ENCODE measurements at regions not wholly inside any gene's neighbourhood (a gene's known extent, or its start where the extent isn't known, plus 50 kb on each side); places are given as distances from the start of the nearest gene placed in this dataset.

GRCh38 chr10:130575756-130576285 is 439.6 kb downstream of the GLRX3 start:
- no TSS peak for BruUV-seq (replicated peaks)
- no peak for TF ChIP-seq SIN3A (IDR thresholded peaks at IDR 0.05; ENCODE audit: borderline replicate concordance, insufficient read depth, low read depth, low read length)
- no peak for TF ChIP-seq CTCF (IDR thresholded peaks at IDR 0.05)
- TF ChIP-seq POLR2AphosphoS5 (IDR thresholded peaks at IDR 0.05; ENCODE audit: low read depth, low read length) = no peak
- no peak for TF ChIP-seq REST (IDR thresholded peaks at IDR 0.05; ENCODE audit: insufficient read depth in 1 of 2, low read depth in 2 of 2, low read length in 1 of 2)
- no peak for TF ChIP-seq TCF7L2 (IDR thresholded peaks at IDR 0.05; ENCODE audit: low read depth, low read length)

GRCh38 chr10:130576427-130576826 is 440.2 kb downstream of the GLRX3 start:
- TF ChIP-seq TCF7L2 (IDR thresholded peaks at IDR 0.05; ENCODE audit: low read depth, low read length) = no peak
- no peak for TF ChIP-seq SIN3A (IDR thresholded peaks at IDR 0.05; ENCODE audit: borderline replicate concordance, insufficient read depth, low read depth, low read length)
- TF ChIP-seq REST (IDR thresholded peaks at IDR 0.05; ENCODE audit: insufficient read depth in 1 of 2, low read depth in 2 of 2, low read length in 1 of 2) = no peak
- TF ChIP-seq CTCF (IDR thresholded peaks at IDR 0.05) = no peak
- no peak for TF ChIP-seq POLR2AphosphoS5 (IDR thresholded peaks at IDR 0.05; ENCODE audit: low read depth, low read length)
- H3K36me3 ChIP-seq (ENCODE audit: control insufficient read depth, insufficient read depth, low read length) = no peaks in the 10 kb centered on the region
- DNase-seq (ENCODE audit: low read depth, low spot score) (no peak), ATAC-seq (no peak)
- POLR2A ChIA-PET = no interaction called here
- in situ Hi-C loops (cut with HindIII; ENCODE audit: low pct_unique_long_range_greater_than_20kb, low sequenced_read_pairs) = no loop called here
- BruUV-seq (replicated peaks) = no TSS peak
- no peaks in the 10 kb centered on the region for H3K9me3 ChIP-seq (ENCODE audit: control insufficient read depth, insufficient read depth, low read depth, low read length)
- H3K4me1 ChIP-seq (ENCODE audit: control insufficient read depth, insufficient read depth, low read length) = no peaks in the 10 kb centered on the region
- H3K27ac ChIP-seq (ENCODE audit: low read length) = no peak overlapping the region
- CTCF ChIA-PET = no interaction called here
- intact Hi-C loops (cut with micrococcal nuclease; ENCODE audit: unreplicated experiment) = no loop called here
- H3K27me3 ChIP-seq (ENCODE audit: control insufficient read depth, insufficient read depth, low read length) = peaks cover 18% of the 10 kb centered on the region
- H3K4me3 ChIP-seq (ENCODE audit: low read depth in 2 of 2, low read length in 2 of 2) = no peak overlapping the region

More at GRCh38 chr10:130575756-130576285, 439.6 kb downstream of the GLRX3 start:
- ChIA-PET POLR2A (no interaction called here), CTCF (no interaction called here)
- ATAC-seq (no peak), DNase-seq (ENCODE audit: low read depth, low spot score) (no peak)
- no peaks in the 10 kb centered on the region for H3K36me3 ChIP-seq (ENCODE audit: control insufficient read depth, insufficient read depth, low read length)
- no peaks in the 10 kb centered on the region for H3K4me1 ChIP-seq (ENCODE audit: control insufficient read depth, insufficient read depth, low read length)
- peaks cover 18% of the 10 kb centered on the region for H3K27me3 ChIP-seq (ENCODE audit: control insufficient read depth, insufficient read depth, low read length)
- in situ Hi-C loops (cut with HindIII; ENCODE audit: low pct_unique_long_range_greater_than_20kb, low sequenced_read_pairs) = no loop called here
- no peak overlapping the region for H3K27ac ChIP-seq (ENCODE audit: low read length)
- H3K4me3 ChIP-seq (ENCODE audit: low read depth in 2 of 2, low read length in 2 of 2) = no peak overlapping the region
- no peaks in the 10 kb centered on the region for H3K9me3 ChIP-seq (ENCODE audit: control insufficient read depth, insufficient read depth, low read depth, low read length)
- intact Hi-C loops (cut with micrococcal nuclease; ENCODE audit: unreplicated experiment) = no loop called here
